DMS53 treated with DMSO at 0.1 percent for 48 hours (cell line): ENCODE measurements at regions not wholly inside any gene's neighbourhood (a gene's known extent, or its start where the extent isn't known, plus 50 kb on each side); places are given as distances from the start of the nearest gene placed in this dataset.

Experiments
- DNase-seq: peaks from one replicate; lab custom pipeline; 2025; ENCODE audit not compliant: unreplicated experiment; lab: John Stamatoyannopoulos, UW

- DNase-seq = no peak
These were observed 632.1 kb upstream of the GALNTL6 start for GRCh38 chr4:171181090-171181489.

GRCh38 chr4:171170671-171171070 lies 642.5 kb upstream of the GALNTL6 start:
- DNase-seq = no peak

GRCh38 chr4:171169396-171169795 lies 643.8 kb upstream of the GALNTL6 start:
- no peak for DNase-seq

GRCh38 chr4:171162478-171162877 lies 650.7 kb upstream of the GALNTL6 start:
- no peak for DNase-seq

GRCh38 chr4:171157462-171158082 lies 655.6 kb upstream of the GALNTL6 start:
- DNase-seq = no peak

GRCh38 chr4:171142639-171143038 lies 670.6 kb upstream of the GALNTL6 start:
- no peak for DNase-seq

GRCh38 chr4:171142045-171142444 lies 671.2 kb upstream of the GALNTL6 start:
- DNase-seq = no peak

- no peak for DNase-seq
These were observed 682.9 kb upstream of the GALNTL6 start for GRCh38 chr4:171130256-171130801.

GRCh38 chr4:171118091-171118490 lies 695.1 kb upstream of the GALNTL6 start:
- DNase-seq = no peak

- DNase-seq = no peak
These were observed 695.7 kb upstream of the GALNTL6 start for GRCh38 chr4:171117457-171117856.

- no peak for DNase-seq
These were observed 711.4 kb upstream of the GALNTL6 start for GRCh38 chr4:171101845-171102244.

GRCh38 chr4:171087089-171087488 lies 726.1 kb upstream of the GALNTL6 start:
- DNase-seq = no peak

GRCh38 chr4:171067422-171067821 lies 745.8 kb upstream of the GALNTL6 start:
- no peak for DNase-seq

- DNase-seq = no peak
These were observed 763.8 kb upstream of the GALNTL6 start for GRCh38 chr4:171049380-171049779.

- no peak for DNase-seq
These were observed 770.1 kb upstream of the GALNTL6 start for GRCh38 chr4:171042989-171043524.

- no peak for DNase-seq
These were observed 777.3 kb upstream of the GALNTL6 start for GRCh38 chr4:171035909-171036308.

GRCh38 chr4:171031338-171031737 lies 781.9 kb upstream of the GALNTL6 start:
- no peak for DNase-seq

GRCh38 chr4:171025776-171026175 lies 787.4 kb upstream of the GALNTL6 start:
- peak; percentile 60 for DNase-seq

- no peak for DNase-seq
These were observed 787.9 kb upstream of the GALNTL6 start for GRCh38 chr4:171025343-171025742.

GRCh38 chr4:171024720-171025303 lies 788.4 kb upstream of the GALNTL6 start:
- DNase-seq = no peak

GRCh38 chr4:171022824-171023230 lies 790.4 kb upstream of the GALNTL6 start:
- no peak for DNase-seq

GRCh38 chr4:171017593-171017992 lies 795.6 kb upstream of the GALNTL6 start:
- DNase-seq = no peak
